ENCODE measurements at regions not wholly inside any gene's neighbourhood (a gene's known extent, or its start where the extent isn't known, plus 50 kb on each side); places are given as distances from the start of the nearest gene placed in this dataset.
"Not testable (repeated sequence)": the region's sequence is repeated elsewhere in the genome, so short reads cannot be mapped to it uniquely, and the experiment has no call there.

- Histone ChIP-seq H3K36me3 (no peaks in the 10 kb centered on the region), H3K4me3 (no peak overlapping the region), H3K27me3 (ENCODE audit: low read depth) (no peaks in the 10 kb centered on the region), H3K9me3 (no peaks in the 10 kb centered on the region), H3K27ac (no peak overlapping the region), H3K4me1 (no peaks in the 10 kb centered on the region)
- TF ChIP-seq, protein P1, sequence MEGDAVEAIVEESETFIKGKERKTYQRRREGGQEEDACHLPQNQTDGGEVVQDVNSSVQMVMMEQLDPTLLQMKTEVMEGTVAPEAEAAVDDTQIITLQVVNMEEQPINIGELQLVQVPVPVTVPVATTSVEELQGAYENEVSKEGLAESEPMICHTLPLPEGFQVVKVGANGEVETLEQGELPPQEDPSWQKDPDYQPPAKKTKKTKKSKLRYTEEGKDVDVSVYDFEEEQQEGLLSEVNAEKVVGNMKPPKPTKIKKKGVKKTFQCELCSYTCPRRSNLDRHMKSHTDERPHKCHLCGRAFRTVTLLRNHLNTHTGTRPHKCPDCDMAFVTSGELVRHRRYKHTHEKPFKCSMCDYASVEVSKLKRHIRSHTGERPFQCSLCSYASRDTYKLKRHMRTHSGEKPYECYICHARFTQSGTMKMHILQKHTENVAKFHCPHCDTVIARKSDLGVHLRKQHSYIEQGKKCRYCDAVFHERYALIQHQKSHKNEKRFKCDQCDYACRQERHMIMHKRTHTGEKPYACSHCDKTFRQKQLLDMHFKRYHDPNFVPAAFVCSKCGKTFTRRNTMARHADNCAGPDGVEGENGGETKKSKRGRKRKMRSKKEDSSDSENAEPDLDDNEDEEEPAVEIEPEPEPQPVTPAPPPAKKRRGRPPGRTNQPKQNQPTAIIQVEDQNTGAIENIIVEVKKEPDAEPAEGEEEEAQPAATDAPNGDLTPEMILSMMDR (IDR thresholded peaks at IDR 0.05) = no peak
- DNase-seq (no peak), ATAC-seq (no peak)
- intact Hi-C loops (cut with DNase I) = no loop called here
These were observed 174.7 kb downstream of the MAP2K4 start for GRCh38 chr17:12195418-12195817.

- no peak for DNase-seq
- H3K4me3 ChIP-seq = no peak overlapping the region
- intact Hi-C loops (cut with DNase I) = no loop called here
- TF ChIP-seq, protein P1 (IDR thresholded peaks at IDR 0.05) = no peak
- H3K36me3 ChIP-seq = no peaks in the 10 kb centered on the region
- H3K27me3 ChIP-seq (ENCODE audit: low read depth) = no peaks in the 10 kb centered on the region
- no peaks in the 10 kb centered on the region for H3K9me3 ChIP-seq
- H3K27ac ChIP-seq = no peak overlapping the region
- ATAC-seq = no peak
- H3K4me1 ChIP-seq = no peaks in the 10 kb centered on the region
These were observed 180.7 kb downstream of the MAP2K4 start for GRCh38 chr17:12201294-12201880.

- TF ChIP-seq, protein P1 (IDR thresholded peaks at IDR 0.05) = no peak
- Histone ChIP-seq H3K36me3 (no peaks in the 10 kb centered on the region), H3K9me3 (no peaks in the 10 kb centered on the region), H3K4me1 (no peaks in the 10 kb centered on the region), H3K27me3 (ENCODE audit: low read depth) (no peaks in the 10 kb centered on the region), H3K27ac (no peak overlapping the region), H3K4me3 (no peak overlapping the region)
- ATAC-seq (no peak), DNase-seq (no peak)
- intact Hi-C loops (cut with DNase I) = no loop called here
These were observed 189.0 kb downstream of the MAP2K4 start for GRCh38 chr17:12209632-12210191.

- DNase-seq; H3K27ac ChIP-seq; intact Hi-C loops (cut with DNase I); H3K4me3 ChIP-seq; H3K4me1 ChIP-seq; ATAC-seq; H3K27me3 ChIP-seq (ENCODE audit: low read depth); H3K36me3 ChIP-seq; H3K9me3 ChIP-seq: not testable (repeated sequence)
These were observed 200.2 kb downstream of the MAP2K4 start for GRCh38 chr17:12220714-12221439.

DNA sequence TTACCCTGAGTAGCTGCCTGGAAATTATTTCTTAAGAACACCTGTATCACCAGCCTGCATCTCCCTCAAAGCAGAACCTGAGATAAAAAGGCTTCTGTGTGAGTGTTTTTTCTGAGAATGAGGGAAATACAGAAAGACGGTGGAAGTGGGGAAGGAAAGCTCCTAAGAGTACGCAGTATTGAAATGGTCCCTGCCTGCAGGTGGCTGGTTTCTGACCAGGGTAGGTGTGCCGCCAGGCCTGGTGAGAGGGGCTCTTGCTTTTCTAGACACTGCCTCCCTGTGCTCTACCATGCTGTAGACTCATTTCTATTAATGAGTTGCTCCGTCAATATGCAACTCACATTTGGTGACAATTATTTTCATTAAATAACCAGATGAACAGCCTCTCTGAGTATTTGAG is 201.7 kb downstream of the MAP2K4 start:
- H3K36me3 ChIP-seq = no peaks in the 10 kb centered on the region
- intact Hi-C loops (cut with DNase I) = no loop called here
- no peak for ATAC-seq

More for the DNA sequence above, 201.7 kb downstream of the MAP2K4 start:
- TF ChIP-seq, protein P1 (IDR thresholded peaks at IDR 0.05) = no peak
- no peaks in the 10 kb centered on the region for H3K4me1 ChIP-seq
- H3K27me3 ChIP-seq (ENCODE audit: low read depth) = peaks cover 4% of the 10 kb centered on the region
- no peak overlapping the region for H3K4me3 ChIP-seq
- no peak for DNase-seq
- H3K27ac ChIP-seq = no peak overlapping the region
- H3K9me3 ChIP-seq = no peaks in the 10 kb centered on the region

Measured in lower lobe of right lung (tissue), 2 donors.